ENCODE measurements at regions not wholly inside any gene's neighbourhood (a gene's known extent, or its start where the extent isn't known, plus 50 kb on each side); places are given as distances from the start of the nearest gene placed in this dataset.

- DNase-seq, result no peak
These were observed 59.3 kb upstream of the TMPO start for GRCh38 chr12:98456041-98456440.

GRCh38 chr12:98456576-98457573 lies 58.5 kb upstream of the TMPO start:
- DNase-seq, result no peak

GRCh38 chr12:98464190-98464589 lies 51.2 kb upstream of the TMPO start:
- DNase-seq, result no peak

GRCh38 chr12:98465505-98465904 lies 49.9 kb upstream of the TMPO start:
- DNase-seq, result no peak

Measured in CD4-positive, alpha-beta T cell treated with Interleukin-12 subunit alpha and Interleukin-12 subunit beta, for 1 hour (primary cell).